GM12878 (cell line): ENCODE measurements at regions not wholly inside any gene's neighbourhood (a gene's known extent, or its start where the extent isn't known, plus 50 kb on each side); places are given as distances from the start of the nearest gene placed in this dataset.

Experiments used
- ATAC-seq: fragments of 200-7000 bp; cut with Tn5 transposase; 3 replicates; pipeline ENCODE4 v1.9.1; 2020; ENCODE audit warnings: mild to moderate bottlenecking, moderate library complexity
- BruUV-seq: library from RNA; stranded (reverse); fragments of 400-500 nt; replicated peaks from 2 replicates; lab custom pipeline; 2021; lab: Mats Ljungman, UMichigan
- CTCF ChIA-PET: fragments of 300-600 bp; sonication (Branson Sonifier 250); formaldehyde crosslinking; extraction: SDS; loops from one replicate; lab custom pipeline; 2021; ENCODE audit warnings: inconsistent platforms; lab: Yijun Ruan, JAX
- POLR2A ChIA-PET: fragments of 350-600 bp; formaldehyde crosslinking; extraction: SDS; loops from one replicate; lab custom pipeline; 2021; ENCODE audit warnings: inconsistent platforms; lab: Charles Lee
- RAD21 ChIA-PET: fragments of 300-600 bp; sonication (Branson Sonifier 250); formaldehyde crosslinking; loops from one replicate; lab custom pipeline; 2023; ENCODE audit warnings: antibody characterized with exemption; ENCODE audit not compliant: unreplicated experiment; lab: Charles Lee
- SMC1A ChIA-PET: fragments of 300-600 bp; sonication (Branson Sonifier 250); formaldehyde crosslinking; loops from one replicate; lab custom pipeline; 2023; ENCODE audit not compliant: unreplicated experiment, uncharacterized antibody; lab: Charles Lee
- DNase-seq: peaks from one replicate; pipeline ENCODE4 v3.0.0-alpha.2; 2011; ENCODE audit warnings: low read depth, low spot score
- FAIRE-seq: peaks from 3 replicates; lab custom pipeline; 2011; peaks lifted over from hg19 to GRCh38; lab: Jason Lieb, UNC
- H2AFZ ChIP-seq: 2 replicates; pipeline ENCODE4 v1.6.0; 2011; ENCODE audit warnings: low read depth, low read length, control low read depth; ENCODE audit not compliant: control insufficient read depth
- H3K27ac ChIP-seq: 2 replicates; pipeline ENCODE4 v1.5.1; 2011; ENCODE audit warnings: control low read depth; ENCODE audit not compliant: control insufficient read depth, insufficient read depth
- H3K27me3 ChIP-seq, 2 experiments: replicated peaks in 1 of 2; 2 replicates each; pipeline versions ENCODE4 v1.6.0 to v1.6.1; 2011; ENCODE audit warnings: low read length in 1 of 2; ENCODE audit not compliant: control insufficient read depth in 2 of 2, insufficient read depth in 2 of 2
- H3K36me3 ChIP-seq, 2 experiments: 2 replicates each; pipeline ENCODE4 v1.5.1; 2011; ENCODE audit warnings: low read length in 1 of 2; ENCODE audit not compliant: control insufficient read depth in 2 of 2, insufficient read depth in 2 of 2
- H3K4me1 ChIP-seq: 2 replicates; pipeline ENCODE4 v1.6.1; 2011; ENCODE audit warnings: mild to moderate bottlenecking, low read length, moderate library complexity, mixed read lengths; ENCODE audit not compliant: control insufficient read depth, insufficient read depth
- H3K4me2 ChIP-seq: 2 replicates; pipeline ENCODE4 v1.6.0; 2011; ENCODE audit warnings: control low read depth; ENCODE audit not compliant: control insufficient read depth, insufficient read depth
- H3K4me3 ChIP-seq: fragments of 200-600 bp; sonication (generic); 2 replicates; pipeline ENCODE4 v1.5.1; 2016
- H3K79me2 ChIP-seq: 2 replicates; pipeline ENCODE4 v1.6.0; 2011; ENCODE audit warnings: low read length; ENCODE audit not compliant: control insufficient read depth, insufficient read depth
- H3K9ac ChIP-seq: 2 replicates; pipeline ENCODE4 v1.8.0; 2011; ENCODE audit warnings: low read length, control low read depth, mixed read lengths; ENCODE audit not compliant: control insufficient read depth, insufficient read depth
- H3K9me3 ChIP-seq: replicated peaks from 3 replicates; pipeline ENCODE4 v1.5.1; 2011; ENCODE audit warnings: mild to moderate bottlenecking, low read length; ENCODE audit not compliant: control insufficient read depth, insufficient read depth
- H4K20me1 ChIP-seq: 2 replicates; pipeline ENCODE4 v1.6.0; 2011; ENCODE audit not compliant: control insufficient read depth, insufficient read depth
- BACH1 ChIP-seq: fragments of 450-650 bp; IDR thresholded peaks from 2 replicates; pipeline ENCODE4 v1.6.1; 2017; ENCODE audit warnings: mild to moderate bottlenecking, borderline replicate concordance
- BCL3 ChIP-seq: IDR thresholded peaks from 2 replicates; pipeline ENCODE4 v1.6.1; 2011; ENCODE audit warnings: borderline replicate concordance, low read depth, mild to moderate bottlenecking, moderate library complexity, low read length; ENCODE audit not compliant: insufficient read depth, poor library complexity, severe bottlenecking
- CBX5 ChIP-seq: sonication (generic); IDR thresholded peaks from 2 replicates; pipeline ENCODE4 v1.6.1; 2016; ENCODE audit warnings: low read depth, moderate library complexity, mild to moderate bottlenecking, inconsistent platforms
- GATAD2B ChIP-seq: fragments of 450-650 bp; conservative IDR thresholded peaks from 2 replicates; pipeline ENCODE4 v1.6.1; 2017; ENCODE audit warnings: low read depth, mild to moderate bottlenecking, moderate library complexity
- IKZF1 ChIP-seq: fragments of 450-650 bp; conservative IDR thresholded peaks from 2 replicates; pipeline ENCODE4 v1.6.1; 2017; ENCODE audit warnings: antibody characterized with exemption, mild to moderate bottlenecking
- RBBP5 ChIP-seq: fragments of 200-600 bp; sonication (generic); conservative IDR thresholded peaks from 2 replicates; pipeline ENCODE4 v1.6.1; 2016
- RELA ChIP-seq: fragments of 450-650 bp; IDR thresholded peaks from 2 replicates; pipeline ENCODE4 v1.8.0; 2014; ENCODE audit warnings: borderline replicate concordance; ENCODE audit not compliant: partially characterized antibody
- SUZ12 ChIP-seq: fragments of 200-600 bp; sonication (generic); IDR thresholded peaks from one replicate; pipeline ENCODE4 v1.6.1; 2018; ENCODE audit warnings: antibody characterized with exemption, mild to moderate bottlenecking; ENCODE audit not compliant: unreplicated experiment
- USF2 ChIP-seq: IDR thresholded peaks from 2 replicates; pipeline ENCODE4 v1.6.1; 2011; ENCODE audit warnings: low read depth, low read length, improper control_type of control experiment, borderline replicate concordance
- YBX1 ChIP-seq: fragments of 450-650 bp; IDR thresholded peaks from 2 replicates; pipeline ENCODE4 v1.6.1; 2016; ENCODE audit warnings: antibody characterized with exemption
- ZNF592 ChIP-seq: fragments of 450-650 bp; IDR thresholded peaks from 2 replicates; pipeline ENCODE4 v1.6.1; 2017; ENCODE audit warnings: mild to moderate bottlenecking, moderate library complexity
- WGBS: methylation state at CpG from one replicate; pipeline ENCODE4 v1.1.6; 2016; ENCODE audit warnings: low lambda C conversion rate; ENCODE audit not compliant: insufficient replicate concordance, insufficient coverage; ENCODE audit errors: missing lambda C conversion rate; 5-methylcytosine and 5-hydroxymethylcytosine counted together
- in situ Hi-C: fragments of 300-500 bp; cut with MboI; formaldehyde crosslinking; loops from 9 replicates; pipeline ENCODE4 v1.14.3; 2018; ENCODE audit warnings: mixed read lengths
- intact Hi-C: fragments of 100-400 bp; cut with micrococcal nuclease; formaldehyde crosslinking; loops from one replicate; pipeline ENCODE4 v1.14.2; 2022; ENCODE audit not compliant: unreplicated experiment
- TF ChIP-seq, protein P1 (sequence below): fragments of 450-650 bp; IDR thresholded peaks from 2 replicates; pipeline ENCODE4 v1.6.1; 2016; ENCODE audit warnings: mild to moderate bottlenecking

DNA sequence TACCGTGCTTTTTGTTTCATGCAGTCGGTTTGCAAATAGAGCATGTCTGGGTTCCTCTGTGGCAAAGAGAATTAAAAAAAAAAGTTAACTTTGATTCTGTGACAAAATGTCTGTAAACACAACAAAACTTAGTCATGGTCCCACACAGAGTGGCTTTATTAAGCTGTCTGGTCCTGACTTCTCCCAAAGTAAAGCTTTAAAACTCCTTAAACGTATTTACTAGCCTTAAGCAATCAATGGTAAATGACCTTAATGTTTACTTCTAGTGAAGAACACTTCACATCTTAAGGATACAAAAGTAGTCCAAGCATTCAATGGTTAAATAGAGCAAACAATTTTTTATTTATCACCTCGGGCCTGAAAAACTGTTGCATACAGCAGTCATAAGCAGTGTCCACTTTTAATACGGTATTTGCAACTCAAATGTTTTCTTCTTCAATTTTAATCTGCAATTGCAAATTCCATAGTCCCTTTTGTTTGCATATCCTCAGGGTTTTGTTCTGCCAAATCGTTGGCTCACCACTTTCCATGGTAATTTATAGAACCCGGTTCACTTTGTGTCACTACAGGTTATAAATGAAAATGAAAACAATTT is 453.0 kb upstream of the MIS18BP1 start:
- POLR2A ChIA-PET = interaction anchor here (0.5 to 1.3 kb wide), 4 partner anchors 11 to 248 kb away, joined by 3 to 7 read pairs (median 3); no protein-coding TSS in a partner anchor
- no peak overlapping the region for H2AFZ ChIP-seq
- TF ChIP-seq RBBP5 = no peak
- no peak for TF ChIP-seq USF2
- no peak for TF ChIP-seq BACH1
- TF ChIP-seq, protein P1, sequence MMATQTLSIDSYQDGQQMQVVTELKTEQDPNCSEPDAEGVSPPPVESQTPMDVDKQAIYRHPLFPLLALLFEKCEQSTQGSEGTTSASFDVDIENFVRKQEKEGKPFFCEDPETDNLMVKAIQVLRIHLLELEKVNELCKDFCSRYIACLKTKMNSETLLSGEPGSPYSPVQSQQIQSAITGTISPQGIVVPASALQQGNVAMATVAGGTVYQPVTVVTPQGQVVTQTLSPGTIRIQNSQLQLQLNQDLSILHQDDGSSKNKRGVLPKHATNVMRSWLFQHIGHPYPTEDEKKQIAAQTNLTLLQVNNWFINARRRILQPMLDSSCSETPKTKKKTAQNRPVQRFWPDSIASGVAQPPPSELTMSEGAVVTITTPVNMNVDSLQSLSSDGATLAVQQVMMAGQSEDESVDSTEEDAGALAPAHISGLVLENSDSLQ = no peak
- TF ChIP-seq SUZ12 = no peak
- no peak for TF ChIP-seq IKZF1
- no peak for TF ChIP-seq BCL3
- no peak for TF ChIP-seq CBX5
- no peak for TF ChIP-seq RELA
- no peak for TF ChIP-seq ZNF592
- TF ChIP-seq YBX1 = no peak
- no peak for TF ChIP-seq GATAD2B
- no peaks in the 10 kb centered on the region for H3K9me3 ChIP-seq
- RAD21 ChIA-PET = interaction anchor here (1.0 to 5.2 kb wide), 6 partner anchors 10 to 103 kb away, joined by 3 to 32 read pairs (median 3); no protein-coding TSS in a partner anchor
- 35% methylated on average over 7 of the region's 7 CpGs for WGBS
- no peak overlapping the region for H3K4me2 ChIP-seq
- H3K4me1 ChIP-seq = no peaks in the 10 kb centered on the region
- no peaks in the 10 kb centered on the region for H3K27me3 ChIP-seq
- CTCF ChIA-PET = interaction anchor here (0.7 to 1.3 kb wide), 3 partner anchors 10 to 343 kb away, joined by 3 to 6 read pairs (median 3); no protein-coding TSS in a partner anchor
- ATAC-seq (no peak), FAIRE-seq (no peak), DNase-seq (no peak)
- H3K9ac ChIP-seq = no peak overlapping the region
- H3K4me3 ChIP-seq = no peak overlapping the region
- no TSS peak for BruUV-seq
- no peak overlapping the region for H3K27ac ChIP-seq
- H4K20me1 ChIP-seq = no peaks in the 10 kb centered on the region
- intact Hi-C loops (no loop called here), in situ Hi-C loops (no loop called here)
- no peaks in the 10 kb centered on the region for H3K36me3 ChIP-seq
- H3K79me2 ChIP-seq = no peaks in the 10 kb centered on the region
- SMC1A ChIA-PET = interaction anchor here (0.5 to 6.3 kb wide), 8 partner anchors 8 to 631 kb away, joined by 3 to 37 read pairs (median 5); no protein-coding TSS in a partner anchor
